Anterior cingulate cortex (tissue), 58 donors: ENCODE measurements at regions not wholly inside any gene's neighbourhood (a gene's known extent, or its start where the extent isn't known, plus 50 kb on each side); places are given as distances from the start of the nearest gene placed in this dataset.
"Not testable (repeated sequence)": the region's sequence is repeated elsewhere in the genome, so short reads cannot be mapped to it uniquely, and the experiment has no call there.

Source experiments
- DNase-seq, 58 donors: peaks; one replicate each; lab custom pipeline; 2025; lab: John Stamatoyannopoulos, UW

- DNase-seq: peak in 1 of 58 donors; percentile 22
These were observed 130.9 kb downstream of the ASB7 start for GRCh38 chr15:100733101-100733842.

- not testable (repeated sequence) for DNase-seq
These were observed 131.4 kb downstream of the ASB7 start for GRCh38 chr15:100733843-100734185.

GRCh38 chr15:100734586-100734985, 132.2 kb downstream of the ASB7 start:
- no peak for DNase-seq

- no peak for DNase-seq
These were observed 133.0 kb downstream of the ASB7 start for GRCh38 chr15:100735129-100736053.

- DNase-seq: no peak
These were observed 134.8 kb downstream of the ASB7 start for GRCh38 chr15:100737214-100737613.

- no peak for DNase-seq
These were observed 136.2 kb downstream of the ASB7 start for GRCh38 chr15:100738614-100739013.

GRCh38 chr15:100740138-100740537, 137.7 kb downstream of the ASB7 start:
- no peak for DNase-seq

- DNase-seq: no peak
These were observed 128.0 kb upstream of the ALDH1A3 start for GRCh38 chr15:100751585-100751984.

- no peak for DNase-seq
These were observed 126.1 kb upstream of the ALDH1A3 start for GRCh38 chr15:100753503-100753902.

GRCh38 chr15:100757661-100758060, 122.0 kb upstream of the ALDH1A3 start:
- no peak for DNase-seq

GRCh38 chr15:100758555-100758954, 121.1 kb upstream of the ALDH1A3 start:
- DNase-seq: no peak

- no peak for DNase-seq
These were observed 120.5 kb upstream of the ALDH1A3 start for GRCh38 chr15:100759106-100759505.

GRCh38 chr15:100759698-100760356, 119.8 kb upstream of the ALDH1A3 start:
- no peak for DNase-seq

GRCh38 chr15:100760357-100760903, 119.2 kb upstream of the ALDH1A3 start:
- DNase-seq: no peak

GRCh38 chr15:100761290-100761935, 118.2 kb upstream of the ALDH1A3 start:
- DNase-seq: no peak

- no peak for DNase-seq
These were observed 117.3 kb upstream of the ALDH1A3 start for GRCh38 chr15:100762289-100762688.

- DNase-seq: no peak
These were observed 116.5 kb upstream of the ALDH1A3 start for GRCh38 chr15:100762913-100763834.

GRCh38 chr15:100763835-100764750, 115.5 kb upstream of the ALDH1A3 start:
- DNase-seq: no peak
